ENCODE measurements at regions not wholly inside any gene's neighbourhood (a gene's known extent, or its start where the extent isn't known, plus 50 kb on each side); places are given as distances from the start of the nearest gene placed in this dataset.

- H4K20me1 ChIP-seq (ENCODE audit: insufficient read depth): no peaks in the 10 kb centered on the region
- RAD21 ChIA-PET (ENCODE audit: low non-redundant PET in 1 of 2, low total read pairs in 2 of 2, uncharacterized antibody in 2 of 2, unreplicated experiment in 2 of 2): no interaction called here
- DNase-seq (ENCODE audit: low read depth, low spot score) (no peak), ATAC-seq (no peak)
- TF ChIP-seq ELF1 (IDR thresholded peaks at IDR 0.05; ENCODE audit: borderline replicate concordance, low read depth) (no peak), CTCF (IDR thresholded peaks at IDR 0.05 in 2 of 3, conservative IDR thresholded peaks at IDR 0.05 in 1 of 3; ENCODE audit: borderline replicate concordance in 1 of 3, insufficient read depth in 1 of 3, low read depth in 2 of 3, low read length in 2 of 3) (peak in 2 of 3 experiments; percentile 22 to 45; a peak in 3 of 6 replicates)
- H3K4me3 ChIP-seq (replicated peaks in 1 of 2; ENCODE audit: low read depth in 1 of 2, low read length in 2 of 2): no peak overlapping the region
- no TSS peak for BruUV-seq (replicated peaks)
- intact Hi-C loops (cut with micrococcal nuclease): no loop called here
- no peaks in the 10 kb centered on the region; a peak in 1 of 4 replicates for H3K9me3 ChIP-seq (ENCODE audit: control insufficient read depth in 1 of 2, insufficient read depth in 1 of 2, low read depth in 1 of 2, low read length in 2 of 2)
- H3K9ac ChIP-seq (ENCODE audit: low read length): no peak overlapping the region
- H3K27me3 ChIP-seq (ENCODE audit: insufficient read depth, low read length): no peaks in the 10 kb centered on the region
- POLR2A ChIA-PET: no interaction called here
- no peaks in the 10 kb centered on the region for H3K79me2 ChIP-seq (ENCODE audit: insufficient read depth, low read length)
- H3K4me1 ChIP-seq (ENCODE audit: control insufficient read depth in 1 of 2, insufficient read depth in 2 of 2, low read length in 2 of 2): no peaks in the 10 kb centered on the region; a peak in 1 of 4 replicates
- H3K4me2 ChIP-seq (ENCODE audit: low read length): no peak overlapping the region
- no peak overlapping the region for H2AFZ ChIP-seq (ENCODE audit: low read depth, low read length, poor library complexity, severe bottlenecking)
- no peak overlapping the region for H3K27ac ChIP-seq (ENCODE audit: low read depth, low read length)
- CTCF ChIA-PET: interaction anchor here (1.3 kb wide), 1 partner anchor 97 kb away, joined by 3 read pairs; the partner anchor contains the start of gene FAM3C
- H3K9me2 ChIP-seq (ENCODE audit: insufficient read depth): no peaks in the 10 kb centered on the region
- H3K36me3 ChIP-seq (ENCODE audit: control insufficient read depth in 1 of 2, insufficient read depth in 2 of 2, low read length in 2 of 2): no peaks in the 10 kb centered on the region
These were observed 97.4 kb upstream of the FAM3C start for GRCh38 chr7:121493553-121493952.

GRCh38 chr7:121490309-121490708 lies 94.2 kb upstream of the FAM3C start:
- Histone ChIP-seq H2AFZ (ENCODE audit: low read depth, low read length, poor library complexity, severe bottlenecking) (peak overlapping the region; percentile 49), H3K9me2 (ENCODE audit: insufficient read depth) (no peaks in the 10 kb centered on the region), H3K4me3 (replicated peaks in 1 of 2; ENCODE audit: low read depth in 1 of 2, low read length in 2 of 2) (no peak overlapping the region), H3K27ac (ENCODE audit: low read depth, low read length) (no peak overlapping the region), H3K9ac (ENCODE audit: low read length) (no peak overlapping the region), H3K4me1 (ENCODE audit: control insufficient read depth in 1 of 2, insufficient read depth in 2 of 2, low read length in 2 of 2) (peaks cover 0 to 6% of the 10 kb centered on the region in 2 experiments; a peak in 1 of 4 replicates), H3K27me3 (ENCODE audit: insufficient read depth, low read length) (no peaks in the 10 kb centered on the region), H3K9me3 (ENCODE audit: control insufficient read depth in 1 of 2, insufficient read depth in 1 of 2, low read depth in 1 of 2, low read length in 2 of 2) (no peaks in the 10 kb centered on the region), H3K79me2 (ENCODE audit: insufficient read depth, low read length) (no peaks in the 10 kb centered on the region), H3K4me2 (ENCODE audit: low read length) (no peak overlapping the region), H3K36me3 (ENCODE audit: control insufficient read depth in 1 of 2, insufficient read depth in 2 of 2, low read length in 2 of 2) (no peaks in the 10 kb centered on the region), H4K20me1 (ENCODE audit: insufficient read depth) (no peaks in the 10 kb centered on the region)
- DNase-seq (ENCODE audit: low read depth, low spot score): no peak
- no peak for ATAC-seq
- BruUV-seq (replicated peaks): no TSS peak
- ChIA-PET RAD21 (ENCODE audit: low non-redundant PET in 1 of 2, low total read pairs in 2 of 2, uncharacterized antibody in 2 of 2, unreplicated experiment in 2 of 2) (no interaction called here), CTCF (no interaction called here), POLR2A (no interaction called here)
- intact Hi-C loops (cut with micrococcal nuclease): no loop called here
- TF ChIP-seq POLR2AphosphoS5 (IDR thresholded peaks at IDR 0.05; ENCODE audit: low read depth, low read length): no peak
- TF ChIP-seq EZH2 (IDR thresholded peaks at IDR 0.05): no peak
- no peak for TF ChIP-seq EGR1 (IDR thresholded peaks at IDR 0.05; ENCODE audit: low read depth)
- no peak for TF ChIP-seq SP1 (IDR thresholded peaks at IDR 0.05; ENCODE audit: low read depth)
- TF ChIP-seq FOSL1 (IDR thresholded peaks at IDR 0.05; ENCODE audit: low read depth): no peak
- no peak for TF ChIP-seq CBX3 (IDR thresholded peaks at IDR 0.05; ENCODE audit: low read depth)
- TF ChIP-seq ZBTB33 (IDR thresholded peaks at IDR 0.05; ENCODE audit: extremely low read depth, insufficient replicate concordance, low read length): no peak
- no peak for TF ChIP-seq YY1 (IDR thresholded peaks at IDR 0.05; ENCODE audit: extremely low read depth, insufficient replicate concordance, low read depth, low read length)
